SHP77 (cell line): ENCODE measurements at regions not wholly inside any gene's neighbourhood (a gene's known extent, or its start where the extent isn't known, plus 50 kb on each side); places are given as distances from the start of the nearest gene placed in this dataset.
"Not testable (repeated sequence)": the region's sequence is repeated elsewhere in the genome, so short reads cannot be mapped to it uniquely, and the experiment has no call there.

Experiments used
- DNase-seq, 2 experiments: peaks; one replicate each; lab custom pipeline; 2025; lab: John Stamatoyannopoulos, UW

DNA sequence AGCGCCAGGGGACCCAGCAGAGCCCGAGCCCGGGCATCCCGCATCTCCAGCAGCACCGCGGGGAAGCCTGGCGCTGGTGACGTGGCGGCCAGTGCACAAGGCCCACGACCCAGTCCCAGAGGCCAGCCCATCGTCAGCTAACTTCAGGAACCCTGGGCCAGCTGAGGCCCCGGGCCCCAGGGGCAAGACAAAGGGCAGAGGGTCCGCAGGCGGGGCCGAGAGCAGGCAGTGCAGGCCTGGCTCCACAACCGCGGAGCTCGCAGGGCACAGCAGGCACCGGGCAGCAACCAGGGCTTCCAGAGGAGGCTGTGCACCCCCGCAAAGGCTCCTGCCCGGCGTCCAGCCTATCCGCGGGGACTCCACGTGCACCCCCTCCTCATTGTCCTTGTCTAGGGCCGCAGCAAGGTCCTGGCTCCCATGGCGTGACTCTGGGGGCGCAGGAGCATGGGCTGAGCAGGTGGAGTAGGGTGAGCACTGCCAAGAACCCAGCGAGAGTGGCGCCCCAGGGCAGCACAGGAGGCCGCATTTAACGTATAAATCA, 352.5 kb downstream of the KCNJ18 start:
- not testable (repeated sequence) for DNase-seq

DNA sequence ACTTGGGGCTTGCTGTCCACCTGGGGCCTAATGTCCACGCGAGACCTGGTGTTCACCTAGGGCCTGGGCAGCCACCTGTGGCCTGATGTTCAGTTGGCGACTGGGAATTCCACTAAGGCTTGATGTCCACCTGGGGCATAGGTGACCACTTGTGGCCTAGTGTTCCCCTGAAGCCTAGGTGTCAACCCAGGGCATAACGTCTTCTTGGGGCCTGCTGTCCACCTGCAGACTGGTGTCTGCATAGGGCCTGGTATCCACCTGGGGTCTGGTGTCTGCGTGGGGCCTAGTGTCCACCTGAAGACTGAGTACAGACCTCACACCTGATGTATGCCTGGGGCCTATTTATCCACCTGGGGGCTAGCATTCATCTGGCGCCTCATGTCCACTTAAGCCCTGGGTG, 355.2 kb downstream of the KCNJ18 start:
- DNase-seq: not testable (repeated sequence)

DNA sequence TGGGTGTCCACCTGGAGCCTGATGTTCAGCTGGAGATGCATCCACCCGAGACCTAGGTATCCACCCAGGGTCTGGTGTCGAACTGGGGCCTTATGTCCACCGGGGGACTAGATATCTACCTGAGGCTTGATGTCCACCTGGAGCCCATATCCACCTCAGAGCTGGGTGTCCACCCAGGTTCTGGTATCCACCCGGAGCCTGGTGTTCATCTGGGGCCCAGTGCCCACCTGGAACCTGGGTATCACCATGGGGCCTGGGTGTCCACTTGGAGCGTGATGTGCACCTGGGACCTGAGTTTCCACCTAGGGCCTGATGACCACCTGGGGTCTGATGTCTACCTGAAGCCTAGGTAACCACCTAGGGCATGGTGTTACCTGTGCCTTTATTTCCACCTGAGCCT, 355.9 kb downstream of the KCNJ18 start:
- DNase-seq: not testable (repeated sequence)

DNA sequence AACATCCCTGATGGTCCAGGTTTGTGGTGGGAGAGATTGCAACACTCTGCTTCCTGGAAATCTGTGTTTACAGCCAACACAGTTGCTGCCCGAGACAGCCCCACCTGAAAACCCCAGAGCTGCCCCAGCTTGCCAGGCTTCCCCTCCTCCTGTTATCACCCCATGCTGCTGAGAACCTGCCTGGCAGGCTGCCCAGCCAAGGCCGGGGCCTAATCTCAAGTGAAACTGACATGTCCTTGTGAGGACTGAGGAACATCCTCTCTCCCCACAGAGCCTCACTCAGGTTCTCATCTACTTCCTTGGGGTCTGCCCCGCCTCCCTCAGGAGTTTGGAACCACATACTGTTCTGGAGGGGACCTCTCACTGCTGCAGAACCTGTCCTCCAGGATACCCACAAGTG, 358.4 kb downstream of the KCNJ18 start:
- not testable (repeated sequence) for DNase-seq

DNA sequence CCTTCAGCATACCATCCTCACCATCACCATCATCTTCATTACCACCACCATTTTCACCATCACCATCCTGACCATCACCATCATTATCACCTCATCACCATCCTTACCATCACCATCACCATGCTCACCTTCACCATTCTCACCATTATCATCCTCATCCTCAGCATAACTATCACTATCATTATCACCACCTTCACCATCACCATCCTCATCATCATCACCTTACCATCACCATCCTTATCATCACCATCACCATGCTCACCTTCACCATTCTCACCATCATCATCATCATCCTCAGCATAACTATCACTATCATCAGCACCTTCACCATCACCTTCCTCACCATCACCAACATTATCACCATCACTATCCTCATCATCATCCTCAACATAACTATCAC, 360.4 kb downstream of the KCNJ18 start:
- DNase-seq: not testable (repeated sequence)

DNA sequence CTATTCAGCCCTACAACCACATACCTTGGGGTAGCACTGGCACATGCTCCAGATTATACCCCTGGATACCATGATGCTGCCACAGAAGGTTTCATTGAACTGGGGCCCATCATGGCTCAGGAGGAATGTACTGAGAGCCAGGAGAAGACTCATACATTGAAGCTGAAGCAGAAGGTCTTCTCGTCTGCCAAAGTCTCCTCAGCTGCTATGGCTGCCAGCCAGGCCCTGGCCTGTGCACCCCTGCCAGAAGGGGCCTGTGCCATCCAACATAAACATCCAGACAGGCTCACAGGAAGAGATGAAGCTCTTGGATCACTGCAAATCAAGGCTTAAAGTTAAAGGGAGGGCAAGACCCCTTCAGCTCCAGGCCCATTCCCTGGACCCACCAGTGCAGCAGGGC, 364.2 kb downstream of the KCNJ18 start:
- not testable (repeated sequence) for DNase-seq

DNA sequence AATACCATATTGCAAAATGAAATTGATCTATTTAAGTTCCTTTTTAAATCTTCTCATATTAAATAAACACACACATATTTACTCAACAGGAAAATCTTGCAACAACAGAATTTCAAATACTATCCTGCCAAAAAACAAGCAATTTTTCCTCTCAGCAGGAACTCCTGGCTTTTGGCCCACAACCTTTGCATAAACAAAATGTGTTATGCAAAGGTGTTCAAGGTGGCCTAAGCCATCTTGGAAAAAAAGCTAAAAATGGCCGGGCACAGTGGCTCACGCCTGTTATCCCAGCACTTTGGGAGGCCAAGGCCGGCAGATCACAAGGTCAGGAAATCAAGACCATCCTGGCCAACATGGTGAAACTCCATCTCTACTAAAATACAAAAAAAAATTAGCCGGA, 383.6 kb downstream of the KCNJ18 start:
- DNase-seq: not testable (repeated sequence)

DNA sequence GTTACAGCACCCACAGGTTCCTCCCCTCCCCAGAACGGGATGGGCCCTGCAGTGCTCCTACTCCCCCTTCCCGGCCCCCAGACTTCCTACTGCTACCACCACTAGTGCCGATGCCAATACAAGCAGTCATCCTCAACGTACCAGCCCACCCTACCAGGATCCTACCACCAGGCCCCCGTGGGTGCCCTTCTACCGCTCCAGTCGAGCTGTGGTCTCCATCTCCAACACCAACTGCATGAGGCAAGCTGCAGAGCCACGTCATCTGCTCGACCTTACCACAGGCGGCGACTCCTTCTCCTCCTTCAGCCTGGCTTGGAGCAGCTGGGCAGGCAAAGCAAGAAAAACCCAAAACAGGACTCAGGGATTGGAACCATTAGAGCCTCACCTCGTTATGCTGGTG, 396.3 kb downstream of the KCNJ18 start:
- not testable (repeated sequence) for DNase-seq

DNA sequence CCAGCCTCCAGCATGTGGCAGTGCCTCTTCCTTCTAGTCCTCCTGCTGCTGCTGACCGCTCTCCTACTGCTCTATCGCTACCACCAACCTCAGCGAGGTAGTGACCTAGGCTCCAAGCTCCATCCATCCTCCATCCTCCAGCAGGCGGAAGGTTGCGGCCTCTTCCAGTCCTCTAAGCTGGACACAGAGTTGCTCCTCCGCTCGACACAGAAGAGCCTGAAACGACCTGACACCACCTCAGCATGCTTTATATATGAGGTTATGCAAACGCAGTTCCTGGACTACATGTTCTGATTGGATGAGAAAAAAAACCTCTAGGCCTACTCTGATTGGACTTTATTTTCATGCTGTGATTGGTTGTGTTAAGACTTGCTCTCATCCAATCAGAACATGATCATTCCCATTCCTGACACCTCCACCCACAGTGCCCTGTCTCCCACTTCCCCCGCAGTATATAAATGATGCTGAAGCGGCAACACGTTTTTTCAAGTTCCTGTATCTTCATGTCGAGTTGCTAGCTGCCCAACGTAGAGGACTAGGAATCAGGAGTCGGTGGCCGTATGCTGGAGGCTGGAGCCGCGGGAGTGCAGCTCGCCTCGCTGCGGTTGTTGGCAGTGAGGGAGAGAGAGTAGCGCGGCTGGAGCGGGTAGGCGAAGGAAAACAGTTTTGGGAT, 398.1 kb downstream of the KCNJ18 start:
- DNase-seq: no peak

DNA sequence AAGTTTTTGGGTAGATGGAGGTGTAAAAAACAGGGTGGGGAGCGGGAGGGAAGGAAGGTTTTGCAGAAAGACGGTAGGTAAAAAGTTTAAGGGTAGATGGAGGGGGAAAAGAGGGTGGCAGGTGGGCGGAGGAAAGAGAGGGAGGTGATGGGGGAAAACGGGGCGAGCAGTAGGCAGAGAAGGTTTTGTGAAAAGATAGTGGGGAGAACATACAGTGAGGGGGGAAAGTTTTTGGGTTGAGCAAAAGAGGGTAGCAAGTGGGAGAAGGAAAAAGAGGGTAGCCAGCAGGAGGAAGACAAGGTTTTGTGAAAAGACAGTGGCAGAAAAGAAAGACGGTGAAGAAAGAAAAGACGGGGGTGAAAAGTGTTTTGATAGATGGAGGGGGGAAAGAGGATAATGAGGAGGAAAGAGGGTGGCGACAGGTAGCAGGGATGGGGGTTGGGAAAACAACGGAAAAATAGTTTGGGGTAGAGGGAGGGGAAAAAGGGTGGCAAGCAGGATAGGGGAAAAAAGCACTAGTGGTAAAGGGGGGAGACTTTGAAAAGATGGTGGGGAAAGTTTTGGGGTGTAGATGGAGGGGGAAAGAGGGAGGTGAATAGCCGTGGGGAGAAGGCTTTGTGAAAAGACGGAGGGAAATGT, 398.8 kb downstream of the KCNJ18 start:
- DNase-seq: not testable (repeated sequence)

DNA sequence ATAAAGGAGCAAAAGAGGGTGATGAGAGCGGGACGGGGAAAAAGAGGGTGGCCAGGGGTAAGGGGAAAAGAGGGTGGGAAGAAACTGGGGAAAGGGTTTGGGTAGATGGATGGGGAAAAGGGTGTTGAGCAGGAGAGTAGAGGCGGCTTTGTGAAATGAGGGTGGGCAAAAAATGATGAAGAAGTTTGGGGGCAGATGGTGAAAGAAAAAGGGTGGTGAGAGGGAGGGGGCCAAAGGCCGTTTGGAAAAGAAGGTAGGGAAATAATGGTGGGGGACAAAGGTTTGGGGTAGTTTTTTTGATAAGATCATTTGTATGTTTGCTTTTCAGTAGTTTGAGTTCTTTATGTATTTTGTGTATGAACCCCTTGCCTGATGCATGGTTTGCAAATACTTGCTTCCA, 399.5 kb downstream of the KCNJ18 start:
- DNase-seq: not testable (repeated sequence)

DNA sequence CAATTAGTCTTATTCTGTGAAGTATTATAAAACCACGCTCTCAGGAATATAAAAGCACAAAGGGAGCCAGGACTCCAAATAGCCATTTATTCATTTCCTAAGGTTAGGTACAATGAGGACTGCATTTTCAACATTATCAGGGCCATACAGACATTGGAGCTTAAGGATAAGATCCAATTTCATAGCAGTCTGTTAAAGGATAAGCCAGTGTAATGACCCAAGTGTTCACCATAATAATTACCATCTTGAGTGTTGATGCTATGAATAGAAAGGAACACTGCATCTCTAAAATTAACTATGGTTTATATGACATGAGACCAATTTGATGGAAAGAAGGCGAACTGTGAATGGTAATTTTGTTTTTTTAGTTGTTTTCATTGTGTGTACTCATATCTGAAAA, 403.1 kb downstream of the KCNJ18 start:
- DNase-seq: not testable (repeated sequence)

DNA sequence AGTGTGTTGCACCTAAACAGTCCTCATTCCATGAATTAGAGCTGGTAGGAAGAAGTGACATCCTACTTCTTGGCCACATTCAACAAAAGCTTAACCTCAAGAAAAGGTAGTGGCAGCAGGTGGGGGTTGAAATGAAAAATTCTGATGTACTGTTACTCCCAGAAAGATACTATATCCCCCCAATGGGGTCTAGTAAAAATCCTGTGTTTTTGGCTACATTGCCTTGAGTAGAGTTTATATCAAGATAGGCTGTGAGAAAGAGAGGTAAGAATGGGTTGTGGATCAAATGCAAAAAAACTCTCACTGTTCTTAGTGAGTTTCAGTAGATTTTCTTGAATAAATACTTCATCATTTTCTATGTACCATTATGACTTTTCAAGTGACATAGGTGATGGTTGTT, 407.3 kb downstream of the KCNJ18 start:
- DNase-seq: not testable (repeated sequence)

DNA sequence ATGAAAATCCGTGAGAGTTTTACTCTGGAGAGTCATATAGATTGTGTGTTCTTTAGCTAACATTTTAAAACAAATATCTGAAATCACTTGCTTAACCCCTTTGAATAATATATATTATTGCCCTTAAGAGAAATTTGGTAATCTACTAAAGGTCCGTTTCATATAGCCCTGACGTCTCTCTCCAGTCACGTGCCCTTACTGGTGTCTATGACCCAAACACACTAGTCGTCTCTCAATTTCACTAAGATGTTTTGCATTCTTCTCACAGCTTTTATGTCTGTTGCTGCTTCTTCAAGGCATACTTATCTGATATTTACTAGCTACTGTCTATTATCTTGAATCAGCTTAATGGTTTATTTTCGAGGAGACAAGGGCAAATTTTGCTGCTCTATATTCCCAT, 409.9 kb downstream of the KCNJ18 start:
- no peak for DNase-seq

DNA sequence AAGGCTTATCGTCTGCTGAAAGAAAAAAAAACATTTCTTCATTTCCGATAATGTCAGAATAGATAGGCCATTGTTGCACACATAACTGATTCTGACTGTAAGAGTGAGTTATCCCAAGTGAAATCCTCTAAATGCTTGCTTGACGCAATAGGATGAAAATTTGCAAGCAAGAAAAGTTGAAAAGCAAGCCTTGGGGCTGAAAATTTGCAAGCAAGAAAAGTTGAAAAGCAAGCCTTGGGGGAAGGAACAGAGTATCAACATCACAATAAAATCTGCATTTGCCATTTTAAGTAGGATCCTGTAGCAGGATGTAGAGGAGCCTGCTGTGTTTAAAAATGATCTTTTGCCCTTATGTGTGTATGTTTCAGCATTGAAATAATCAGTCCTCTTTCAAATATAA, 424.4 kb downstream of the KCNJ18 start:
- DNase-seq: not testable (repeated sequence)

DNA sequence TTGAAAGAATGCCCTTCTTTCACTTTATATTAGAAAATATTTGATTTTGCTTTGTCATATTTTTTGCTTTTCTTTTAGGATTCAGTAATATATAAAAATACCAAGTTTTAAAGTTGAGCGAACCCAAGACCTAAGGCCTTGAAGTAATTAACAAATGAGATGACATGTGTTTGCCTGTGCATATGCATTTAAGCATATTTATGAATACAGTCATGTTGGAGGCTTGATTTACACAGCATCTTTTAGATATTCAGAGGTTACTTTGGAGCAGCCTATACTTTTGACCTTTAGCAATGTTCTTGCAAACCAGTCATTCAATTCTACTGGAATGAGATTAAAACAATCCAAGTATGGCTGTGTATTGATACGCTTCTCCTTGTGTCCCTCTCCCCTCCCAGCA, 425.1 kb downstream of the KCNJ18 start:
- DNase-seq: not testable (repeated sequence)

DNA sequence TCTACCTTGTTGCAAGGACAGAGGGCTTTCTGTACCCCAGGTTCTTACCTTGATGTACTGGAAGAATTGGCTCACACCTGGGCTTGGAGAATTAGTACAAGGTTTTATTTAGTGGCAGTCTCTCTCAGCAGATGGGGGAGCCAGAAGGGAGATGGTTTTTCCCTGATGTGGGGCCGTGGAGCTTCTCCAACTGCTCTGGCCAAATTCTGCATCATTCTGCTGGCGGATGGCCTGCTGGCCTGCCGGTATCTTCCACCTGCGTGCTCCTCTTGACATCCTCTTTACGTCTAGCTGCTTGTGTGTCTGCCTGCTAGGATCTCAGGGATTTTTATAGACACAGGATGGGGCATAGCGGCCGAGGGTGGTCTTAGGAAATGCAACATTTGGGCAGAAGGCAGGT, 426.7 kb downstream of the KCNJ18 start:
- DNase-seq: not testable (repeated sequence)

DNA sequence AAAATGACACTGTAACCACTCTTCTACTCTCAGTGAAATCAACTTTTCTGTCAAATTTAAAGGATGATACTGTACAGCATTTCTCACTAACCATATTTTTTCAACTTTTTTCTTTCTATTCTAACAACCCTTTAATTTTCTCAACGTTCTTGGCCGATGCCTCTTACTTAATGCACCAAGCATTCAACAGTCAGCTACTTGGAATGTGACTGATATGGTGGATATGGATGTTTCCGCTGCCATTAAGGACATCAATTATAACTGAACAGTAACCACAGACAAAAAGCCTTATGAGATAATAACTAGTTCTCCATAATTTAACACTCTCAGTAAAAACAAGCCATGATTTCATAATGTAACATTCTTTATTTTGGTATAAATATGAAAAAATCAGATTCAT, 427.4 kb downstream of the KCNJ18 start:
- DNase-seq: not testable (repeated sequence)

DNA sequence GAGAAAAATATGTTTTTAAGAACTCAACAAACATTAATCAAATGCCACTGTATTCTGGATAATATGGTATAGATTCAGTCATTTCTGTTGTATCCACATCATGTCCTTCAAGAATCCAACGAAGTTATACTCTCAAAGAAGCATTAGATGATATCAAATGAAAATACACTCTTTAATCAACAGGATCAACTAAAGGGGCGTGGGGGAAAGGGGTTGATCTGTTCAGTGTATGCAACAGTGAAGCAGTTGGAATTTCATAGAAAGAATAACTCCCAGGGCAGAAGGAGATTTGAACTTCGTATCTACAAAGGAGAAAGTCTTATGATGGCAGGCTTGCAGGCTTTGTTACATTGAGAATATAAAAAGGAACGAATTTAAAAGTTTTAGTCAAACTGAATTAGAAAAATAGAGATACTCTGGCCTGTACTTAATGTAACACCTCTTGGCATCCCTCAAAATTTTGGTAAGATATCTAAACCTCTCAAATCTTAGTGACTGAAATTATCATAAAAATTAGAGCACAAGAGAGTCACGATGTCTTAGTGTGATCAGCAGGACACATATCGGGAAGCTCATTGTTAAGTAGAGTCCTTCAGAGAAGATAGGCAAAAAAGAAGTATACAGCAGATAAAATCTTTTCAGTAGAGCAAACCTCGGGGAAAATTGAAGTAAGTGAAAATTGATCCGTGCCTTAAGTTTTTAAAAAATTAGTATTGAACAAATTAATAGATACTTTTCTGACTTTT, 431.4 kb downstream of the KCNJ18 start:
- no peak for DNase-seq

DNA sequence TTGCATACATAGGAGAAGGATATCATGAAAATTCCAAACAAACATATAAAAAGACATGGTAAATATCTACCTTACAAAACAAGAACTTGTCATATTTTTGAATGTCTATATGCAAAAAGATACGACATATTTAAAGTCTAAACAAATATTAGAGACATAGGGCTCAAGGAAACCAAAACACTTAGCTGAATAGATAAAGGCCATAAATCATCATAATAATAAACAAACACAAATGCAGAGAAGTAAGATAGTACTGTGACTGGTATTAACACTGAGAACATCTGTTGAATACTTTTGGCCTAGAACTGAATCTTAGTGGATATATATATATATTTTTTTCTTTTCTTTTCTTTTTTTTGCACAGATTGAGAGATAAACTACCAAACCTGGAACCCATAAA, 435.8 kb downstream of the KCNJ18 start:
- DNase-seq: no peak

DNA sequence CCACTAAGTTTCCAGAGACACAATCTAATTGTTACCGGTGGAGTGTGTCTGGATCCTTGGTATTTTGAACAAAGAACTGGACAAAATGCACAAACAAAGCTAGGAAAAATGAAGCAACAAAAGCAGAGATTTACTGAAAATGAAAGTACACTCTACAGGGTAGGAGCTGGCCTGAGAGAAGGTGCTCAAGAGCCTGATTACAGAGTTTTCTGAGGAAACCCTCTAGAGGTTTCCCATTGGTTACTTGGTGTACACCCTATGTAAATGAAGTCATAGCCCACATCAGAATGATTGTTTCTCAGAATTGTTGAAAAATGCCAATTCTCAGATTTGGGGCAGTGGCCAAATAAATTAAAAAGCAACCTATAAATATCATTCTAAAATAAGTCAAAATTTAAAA, 436.4 kb downstream of the KCNJ18 start:
- no peak for DNase-seq

DNA sequence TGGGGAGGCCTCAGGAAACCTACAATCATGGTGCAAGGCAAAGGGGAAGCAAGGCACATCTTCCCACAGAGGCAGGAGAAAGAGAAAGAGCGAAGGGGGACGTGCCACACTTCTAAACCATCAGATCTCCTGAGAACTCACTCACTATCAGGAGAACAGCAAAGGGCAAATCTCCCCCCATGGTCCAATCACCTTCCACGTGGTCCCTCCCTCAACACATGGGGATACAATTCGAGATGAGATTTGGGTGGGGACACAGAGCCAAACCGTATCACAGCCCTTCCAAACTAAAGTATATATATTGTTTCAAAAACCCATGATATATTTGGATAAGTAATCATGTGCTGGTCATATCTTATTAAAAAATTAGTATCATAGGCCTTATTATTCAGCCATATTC, 437.6 kb downstream of the KCNJ18 start:
- DNase-seq: not testable (repeated sequence)

DNA sequence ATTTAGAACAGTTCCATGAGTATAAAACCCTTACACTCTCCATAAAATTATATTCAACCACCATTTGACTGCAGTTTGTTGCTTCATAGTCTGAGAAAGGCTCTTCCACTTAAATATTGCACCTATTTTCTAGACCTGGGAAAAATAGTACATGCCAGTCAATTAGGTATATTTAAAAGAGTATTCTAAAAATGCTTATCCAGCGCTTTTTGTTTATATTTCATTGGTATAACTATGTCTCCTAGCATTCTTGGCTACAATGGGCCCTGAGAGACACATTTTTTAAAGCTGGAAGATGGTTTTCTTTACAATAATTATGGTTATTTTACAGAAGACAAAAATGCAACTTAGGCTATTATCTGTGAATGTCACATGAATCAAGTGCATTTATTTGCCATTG, 439.4 kb downstream of the KCNJ18 start:
- no peak for DNase-seq
